ENCODE measurements at regions not wholly inside any gene's neighbourhood (a gene's known extent, or its start where the extent isn't known, plus 50 kb on each side); places are given as distances from the start of the nearest gene placed in this dataset.

- 69% methylated on average over 2 of the region's 2 CpGs for WGBS
Observed at GRCh38 chr4:26257850-26258249, 63.0 kb upstream of the RBPJ start.

DNA sequence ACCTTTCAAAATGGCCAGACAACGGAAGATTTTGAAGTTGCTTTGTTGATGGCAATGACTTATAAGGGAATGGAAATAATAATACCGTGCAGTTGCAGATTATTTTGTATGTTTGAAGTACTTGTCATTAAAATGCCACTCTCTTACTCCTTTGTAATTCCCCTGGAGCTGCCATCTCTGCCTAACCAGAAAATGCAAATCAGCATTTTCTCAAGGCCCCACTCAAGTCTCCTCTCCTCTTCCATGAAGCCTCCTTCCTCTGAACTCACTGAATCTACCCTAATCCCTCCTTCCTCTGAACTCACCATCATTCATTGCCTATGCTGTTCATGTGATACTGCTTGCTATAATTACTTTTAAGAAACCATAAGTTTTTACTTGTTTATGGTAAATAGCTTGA lies 60.2 kb upstream of the RBPJ start:
- Histone ChIP-seq H3K36me3 (ENCODE audit: control insufficient read depth in 4 of 4, insufficient read depth in 3 of 4, low read depth in 1 of 4, low read length in 3 of 4) (no peaks in the 10 kb centered on the region), H3K9me3 (ENCODE audit: control insufficient read depth in 4 of 4, low read length in 3 of 4) (no peaks in the 10 kb centered on the region), H3K4me1 (ENCODE audit: control insufficient read depth in 4 of 4, insufficient read depth in 4 of 4, low read length in 3 of 4) (no peaks in the 10 kb centered on the region), H3K27ac (ENCODE audit: low read depth in 1 of 2, low read length in 2 of 2) (no peak overlapping the region), H3K27me3 (ENCODE audit: control insufficient read depth in 4 of 4, insufficient read depth in 4 of 4, low read length in 3 of 4) (no peaks in the 10 kb centered on the region), H3K9ac (ENCODE audit: low read depth in 1 of 2, low read length in 2 of 2) (no peak overlapping the region), H3K4me3 (ENCODE audit: low read depth in 1 of 3, low read length in 3 of 3) (no peak overlapping the region)
- no peak for TF ChIP-seq HNF4G (IDR thresholded peaks at IDR 0.05)
- TF ChIP-seq RAD21 (IDR thresholded peaks at IDR 0.05), result no peak
- no peak for TF ChIP-seq NR2F2 (IDR thresholded peaks at IDR 0.05)
- TF ChIP-seq FOXA2 (IDR thresholded peaks at IDR 0.05), result no peak
- TF ChIP-seq YY1 (IDR thresholded peaks at IDR 0.05), result no peak
- TF ChIP-seq RXRA (IDR thresholded peaks at IDR 0.05), result no peak
- no peak for TF ChIP-seq CTCF (IDR thresholded peaks at IDR 0.05; ENCODE audit: low read depth, low read length, missing input control)
- TF ChIP-seq, protein P1, sequence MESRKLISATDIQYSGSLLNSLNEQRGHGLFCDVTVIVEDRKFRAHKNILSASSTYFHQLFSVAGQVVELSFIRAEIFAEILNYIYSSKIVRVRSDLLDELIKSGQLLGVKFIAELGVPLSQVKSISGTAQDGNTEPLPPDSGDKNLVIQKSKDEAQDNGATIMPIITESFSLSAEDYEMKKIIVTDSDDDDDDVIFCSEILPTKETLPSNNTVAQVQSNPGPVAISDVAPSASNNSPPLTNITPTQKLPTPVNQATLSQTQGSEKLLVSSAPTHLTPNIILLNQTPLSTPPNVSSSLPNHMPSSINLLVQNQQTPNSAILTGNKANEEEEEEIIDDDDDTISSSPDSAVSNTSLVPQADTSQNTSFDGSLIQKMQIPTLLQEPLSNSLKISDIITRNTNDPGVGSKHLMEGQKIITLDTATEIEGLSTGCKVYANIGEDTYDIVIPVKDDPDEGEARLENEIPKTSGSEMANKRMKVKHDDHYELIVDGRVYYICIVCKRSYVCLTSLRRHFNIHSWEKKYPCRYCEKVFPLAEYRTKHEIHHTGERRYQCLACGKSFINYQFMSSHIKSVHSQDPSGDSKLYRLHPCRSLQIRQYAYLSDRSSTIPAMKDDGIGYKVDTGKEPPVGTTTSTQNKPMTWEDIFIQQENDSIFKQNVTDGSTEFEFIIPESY (IDR thresholded peaks at IDR 0.05), result no peak
- no peak for TF ChIP-seq HNF4A (conservative IDR thresholded peaks at IDR 0.05)
- 81% methylated on average over 2 of the region's 2 CpGs for WGBS
- DNase-seq (ENCODE audit: low spot score), result no peak

More at GRCh38 chr4:26257850-26258249, 63.0 kb upstream of the RBPJ start:
- Histone ChIP-seq H3K4me3 (ENCODE audit: low read depth in 1 of 3, low read length in 3 of 3) (no peak overlapping the region), H3K9ac (ENCODE audit: low read depth in 1 of 2, low read length in 2 of 2) (no peak overlapping the region), H3K36me3 (ENCODE audit: control insufficient read depth in 4 of 4, insufficient read depth in 3 of 4, low read depth in 1 of 4, low read length in 3 of 4) (no peaks in the 10 kb centered on the region), H3K9me3 (ENCODE audit: control insufficient read depth in 4 of 4, low read length in 3 of 4) (no peaks in the 10 kb centered on the region), H3K27ac (ENCODE audit: low read depth in 1 of 2, low read length in 2 of 2) (no peak overlapping the region), H3K27me3 (ENCODE audit: control insufficient read depth in 4 of 4, insufficient read depth in 4 of 4, low read length in 3 of 4) (no peaks in the 10 kb centered on the region), H3K4me1 (ENCODE audit: control insufficient read depth in 4 of 4, insufficient read depth in 4 of 4, low read length in 3 of 4) (no peaks in the 10 kb centered on the region)
- no peak for TF ChIP-seq RAD21 (IDR thresholded peaks at IDR 0.05)
- DNase-seq (ENCODE audit: low spot score), result no peak

GRCh38 chr4:26261405-26261804 lies 59.4 kb upstream of the RBPJ start:
- no peak overlapping the region for H3K27ac ChIP-seq (ENCODE audit: low read depth in 1 of 2, low read length in 2 of 2)
- 56% methylated on average over 2 of the region's 2 CpGs for WGBS

More at GRCh38 chr4:26261405-26261804, 59.4 kb upstream of the RBPJ start:
- Histone ChIP-seq H3K9ac (ENCODE audit: low read depth in 1 of 2, low read length in 2 of 2) (no peak overlapping the region), H3K4me3 (ENCODE audit: low read depth in 1 of 3, low read length in 3 of 3) (no peak overlapping the region), H3K27me3 (ENCODE audit: control insufficient read depth in 4 of 4, insufficient read depth in 4 of 4, low read length in 3 of 4) (no peaks in the 10 kb centered on the region), H3K4me1 (ENCODE audit: control insufficient read depth in 4 of 4, insufficient read depth in 4 of 4, low read length in 3 of 4) (no peaks in the 10 kb centered on the region), H3K36me3 (ENCODE audit: control insufficient read depth in 4 of 4, insufficient read depth in 3 of 4, low read depth in 1 of 4, low read length in 3 of 4) (no peaks in the 10 kb centered on the region), H3K9me3 (ENCODE audit: control insufficient read depth in 4 of 4, low read length in 3 of 4) (no peaks in the 10 kb centered on the region)
- DNase-seq (ENCODE audit: low spot score), result no peak
- TF ChIP-seq EGR1 (IDR thresholded peaks at IDR 0.05; ENCODE audit: low read depth in 2 of 2), result no peak
- TF ChIP-seq, protein P2, sequence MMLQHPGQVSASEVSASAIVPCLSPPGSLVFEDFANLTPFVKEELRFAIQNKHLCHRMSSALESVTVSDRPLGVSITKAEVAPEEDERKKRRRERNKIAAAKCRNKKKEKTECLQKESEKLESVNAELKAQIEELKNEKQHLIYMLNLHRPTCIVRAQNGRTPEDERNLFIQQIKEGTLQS (IDR thresholded peaks at IDR 0.05), result no peak
- no peak for TF ChIP-seq HNF4A (conservative IDR thresholded peaks at IDR 0.05)
- no peak for TF ChIP-seq MAX (IDR thresholded peaks at IDR 0.05)
- no peak for TF ChIP-seq RAD21 (IDR thresholded peaks at IDR 0.05)

All from liver (tissue), 8 donors.